GDM1 (cell line): ENCODE measurements at regions not wholly inside any gene's neighbourhood (a gene's known extent, or its start where the extent isn't known, plus 50 kb on each side); places are given as distances from the start of the nearest gene placed in this dataset.

Experiments used
- DNase-seq: peaks from one replicate; lab custom pipeline; 2025; lab: John Stamatoyannopoulos, UW

DNA sequence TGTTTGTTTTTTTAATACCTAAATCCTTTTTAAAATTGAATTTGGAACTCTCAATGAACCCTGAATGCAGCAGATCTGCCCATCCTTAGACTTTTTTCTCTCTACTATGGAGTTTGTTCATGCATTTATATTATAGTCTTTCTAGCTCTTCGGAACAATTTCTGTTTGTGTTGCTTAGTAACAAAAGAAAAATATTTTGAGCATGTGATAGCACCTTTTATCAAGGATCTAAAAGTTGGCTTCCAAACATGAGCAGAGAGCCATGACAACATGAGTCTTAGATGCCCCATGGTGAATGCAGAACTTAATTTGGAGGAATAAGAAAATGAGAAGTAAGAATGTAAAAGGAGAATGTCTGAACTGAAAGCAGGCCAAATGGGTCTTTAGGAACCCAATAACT is 133.7 kb downstream of the EDN1 start:
- DNase-seq, result no peak

GRCh38 chr6:12426121-12426520 is 136.0 kb downstream of the EDN1 start:
- DNase-seq, result no peak

DNA sequence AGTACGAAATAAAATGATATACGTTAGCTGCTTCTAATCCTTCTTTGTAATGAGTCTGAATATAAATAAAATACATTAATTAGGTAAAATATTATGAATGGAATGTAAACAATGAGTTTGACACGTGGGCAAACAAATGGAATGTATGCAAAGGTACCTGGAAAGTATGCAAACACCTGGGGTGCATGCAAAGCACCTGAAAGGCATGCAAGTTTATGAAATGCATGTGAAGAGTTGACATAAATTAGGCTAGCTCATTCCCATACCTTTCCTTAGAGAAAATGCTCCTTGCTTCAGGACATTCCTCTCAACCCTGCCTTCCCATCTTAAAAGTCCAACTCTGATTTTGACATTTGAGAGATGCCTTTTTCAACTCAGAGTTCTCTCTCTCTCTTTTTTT is 140.9 kb downstream of the EDN1 start:
- DNase-seq, result no peak

DNA sequence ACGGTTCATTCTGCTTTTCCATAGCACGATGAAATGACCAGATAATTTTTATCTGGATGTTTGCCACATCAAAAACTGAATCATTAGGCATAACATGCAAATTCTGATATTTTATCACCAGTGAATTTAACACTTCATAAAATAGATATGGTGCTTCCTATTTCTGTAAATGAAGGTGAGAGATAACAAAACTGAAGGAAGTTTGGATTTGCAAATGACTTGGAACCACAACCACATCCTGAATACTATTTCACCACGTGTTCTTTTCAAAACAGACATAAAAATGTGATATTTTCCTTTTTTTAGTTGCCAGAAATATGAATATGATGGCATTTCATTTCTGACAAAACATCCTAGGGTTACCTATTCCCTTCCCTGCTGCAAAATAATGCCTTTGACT is 146.1 kb downstream of the EDN1 start:
- DNase-seq, result no peak

- DNase-seq, result no peak
Measured at GRCh38 chr6:12436683-12437082, 146.5 kb downstream of the EDN1 start.

GRCh38 chr6:12439296-12439695 is 149.1 kb downstream of the EDN1 start:
- DNase-seq, result no peak

DNA sequence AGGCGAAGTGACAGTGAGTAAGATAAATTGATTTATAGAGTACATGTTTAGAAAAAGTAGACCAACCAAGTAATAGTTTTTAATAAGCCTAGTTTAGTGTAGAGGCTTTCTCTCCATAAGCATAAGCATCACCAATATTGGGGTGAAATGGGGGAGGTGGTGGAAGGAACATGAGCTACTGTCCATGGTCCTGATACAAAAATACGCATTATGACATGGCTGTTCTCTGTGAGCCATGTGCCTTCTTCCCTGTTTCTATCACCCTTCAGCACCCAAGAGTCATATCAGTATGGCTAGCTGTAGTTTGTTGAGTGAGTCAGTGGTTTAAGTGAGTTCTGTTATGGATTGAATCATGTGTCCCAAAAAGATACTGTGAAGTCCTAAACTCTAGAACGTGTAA is 150.8 kb downstream of the EDN1 start:
- no peak for DNase-seq

- no peak for DNase-seq
Measured at GRCh38 chr6:12442455-12442854, 152.3 kb downstream of the EDN1 start.

GRCh38 chr6:12446394-12446793 is 156.2 kb downstream of the EDN1 start:
- no peak for DNase-seq

DNA sequence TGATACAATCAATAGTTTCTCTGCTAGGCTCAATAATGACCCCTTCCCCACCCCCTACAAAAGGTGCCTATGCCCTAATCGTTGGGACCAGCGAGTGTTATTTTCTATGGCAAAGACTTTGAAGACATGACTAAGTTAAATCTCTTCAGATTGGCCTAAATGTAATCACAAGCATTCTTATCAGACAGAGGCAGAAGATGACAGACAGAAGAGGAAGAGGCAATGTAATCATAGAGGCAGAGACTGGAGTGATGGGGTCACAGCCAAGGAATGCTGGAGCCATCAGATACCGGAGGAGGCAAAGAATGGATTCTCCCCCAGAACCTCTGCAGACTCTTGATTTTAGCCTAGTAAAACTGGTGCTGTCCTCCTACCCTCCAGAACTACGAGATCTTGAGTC is 159.3 kb downstream of the EDN1 start:
- DNase-seq, result no peak

GRCh38 chr6:12450467-12450866 is 160.3 kb downstream of the EDN1 start:
- DNase-seq, result no peak

DNA sequence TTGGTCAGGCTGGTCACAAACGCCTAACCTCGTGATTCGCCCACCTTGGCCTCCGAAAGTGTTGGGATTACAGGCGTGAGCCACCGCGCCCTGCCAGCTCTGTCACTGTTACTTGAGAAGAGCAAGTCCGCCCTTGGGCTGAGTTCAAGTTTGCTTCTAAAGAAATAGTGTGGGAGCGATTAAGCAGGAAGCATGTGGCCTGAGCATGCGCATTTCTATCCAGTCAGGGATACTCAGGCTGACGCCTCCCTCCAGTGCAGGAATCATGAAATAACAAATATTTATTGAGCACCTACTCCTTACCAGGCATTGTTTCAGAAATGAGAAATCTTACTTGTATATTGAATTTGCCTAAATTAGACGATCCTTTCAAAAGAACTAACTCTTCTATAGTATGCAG is 166.2 kb downstream of the EDN1 start:
- DNase-seq, result no peak

DNA sequence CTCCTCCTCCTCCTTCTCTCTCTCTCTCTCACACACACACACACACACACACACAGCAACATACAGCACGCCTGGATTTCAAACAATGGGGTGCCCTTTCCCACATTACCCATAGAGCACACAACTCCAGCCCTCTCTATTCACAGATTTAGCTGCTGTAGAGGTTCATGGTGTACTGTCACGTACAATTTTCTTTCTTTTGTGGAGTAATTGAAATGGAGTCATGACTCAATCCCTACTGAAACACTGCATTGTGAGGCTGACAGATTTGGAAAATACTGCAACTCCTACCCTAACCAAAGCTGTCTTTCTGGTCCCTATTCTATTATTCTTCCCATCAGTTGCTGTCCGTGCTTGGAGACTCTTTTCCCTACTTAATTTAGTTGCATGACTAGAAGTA is 166.9 kb downstream of the EDN1 start:
- no peak for DNase-seq

DNA sequence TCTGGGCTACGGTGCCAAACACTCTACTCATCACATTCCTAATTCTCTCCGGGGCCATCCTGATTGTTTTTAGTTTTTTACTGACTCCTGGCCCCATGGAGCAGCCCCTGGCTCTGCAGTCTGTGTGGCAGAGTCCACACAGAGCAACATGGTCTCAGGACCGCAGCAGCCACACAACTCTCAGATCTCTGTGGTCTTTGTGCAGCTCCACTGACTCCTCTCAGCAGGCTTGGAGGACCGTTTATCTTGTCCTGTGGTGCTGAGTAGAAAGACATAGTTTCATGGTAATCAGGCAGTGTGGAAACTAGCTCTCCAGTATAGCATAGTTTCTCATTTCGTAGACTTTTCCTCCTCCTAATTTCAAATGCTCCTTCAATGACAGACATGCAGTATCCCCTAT is 168.4 kb downstream of the EDN1 start:
- no peak for DNase-seq

GRCh38 chr6:12459945-12460661 is 169.9 kb downstream of the EDN1 start:
- DNase-seq, result no peak

- DNase-seq, result no peak
Measured at GRCh38 chr6:12467706-12468670, 177.8 kb downstream of the EDN1 start.

- no peak for DNase-seq
Measured at GRCh38 chr6:12472601-12473038, 182.5 kb downstream of the EDN1 start.

GRCh38 chr6:12473494-12473893 is 183.3 kb downstream of the EDN1 start:
- DNase-seq, result no peak

DNA sequence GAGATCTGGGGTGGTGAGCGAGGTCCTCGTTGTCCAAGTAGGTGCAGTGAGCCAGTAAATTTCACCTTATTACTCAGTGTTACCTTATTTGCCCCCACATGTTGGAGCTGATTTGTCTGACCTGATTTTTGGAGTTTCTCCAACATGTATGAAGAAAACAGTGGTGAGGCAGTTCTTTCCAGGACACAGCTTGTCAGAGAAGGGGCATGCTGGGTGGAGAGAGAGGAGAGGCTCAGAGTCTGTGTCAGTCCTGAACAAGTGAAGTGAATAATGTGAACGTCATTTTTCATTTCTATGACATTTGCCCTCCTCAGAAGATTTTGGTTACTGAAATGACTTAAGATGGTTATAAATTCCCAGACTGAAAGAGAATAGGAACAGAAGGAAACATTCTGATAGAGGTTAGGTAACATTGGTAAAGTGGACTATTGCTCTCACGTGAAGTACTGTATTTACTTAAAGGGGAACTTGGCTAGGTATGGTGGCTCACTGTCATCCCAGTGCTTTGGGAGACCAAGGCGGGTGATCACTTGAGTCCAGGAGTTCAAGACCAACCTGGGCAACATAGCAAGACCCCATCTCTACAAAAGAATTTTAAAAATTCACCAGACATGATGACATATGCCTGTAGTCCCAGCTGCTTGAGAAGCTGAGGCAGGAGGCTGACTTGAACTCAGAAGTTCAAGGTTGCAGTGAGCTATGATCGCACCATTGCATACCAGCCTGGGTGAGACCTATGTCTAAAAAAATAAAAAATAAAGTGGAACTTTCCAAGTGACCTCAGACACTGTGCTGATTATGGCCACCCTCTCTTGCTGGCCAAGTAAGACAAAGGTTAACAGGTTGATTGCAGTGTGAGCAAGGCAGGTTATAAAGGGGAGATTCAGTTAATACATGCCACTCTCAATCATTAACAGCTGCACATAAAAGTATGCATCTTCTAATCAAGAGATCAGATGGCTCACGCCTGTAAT is 184.3 kb downstream of the EDN1 start:
- DNase-seq, result no peak

DNA sequence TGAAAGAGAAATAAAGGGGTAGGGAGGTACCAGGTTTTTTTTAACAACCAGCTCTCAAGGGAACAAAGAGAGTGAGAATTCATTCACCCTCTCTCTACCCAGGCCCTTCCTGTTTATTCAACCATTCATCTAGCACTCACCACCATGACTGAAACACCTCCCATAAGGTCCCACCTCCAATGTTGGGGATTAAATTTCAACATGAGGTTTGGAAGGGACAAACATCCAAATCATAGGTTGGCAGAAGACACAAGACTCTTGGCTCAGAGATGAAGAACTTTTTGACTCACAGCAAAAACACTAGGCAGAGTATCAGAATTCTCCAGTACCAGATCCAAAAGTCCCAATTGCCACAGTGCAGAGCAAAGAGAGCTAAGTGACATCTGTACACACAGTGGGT is 186.3 kb downstream of the EDN1 start:
- DNase-seq, result no peak

GRCh38 chr6:12477616-12478015 is 187.5 kb downstream of the EDN1 start:
- no peak for DNase-seq

- peak; percentile 8 for DNase-seq
Measured at GRCh38 chr6:12478921-12479320, 188.8 kb downstream of the EDN1 start.
